HCT116 (cell line): ENCODE measurements at regions not wholly inside any gene's neighbourhood (a gene's known extent, or its start where the extent isn't known, plus 50 kb on each side); places are given as distances from the start of the nearest gene placed in this dataset.

Source experiments
- EZH2 ChIP-seq: fragments of 200-600 bp; sonication (generic); IDR thresholded peaks from 2 replicates; pipeline ENCODE4 v1.6.1; 2017; ENCODE audit warnings: antibody characterized with exemption, mixed run types
- POLR2A ChIP-seq: IDR thresholded peaks from 2 replicates; pipeline ENCODE4 v1.7.0; 2011; ENCODE audit warnings: borderline replicate concordance; ENCODE audit not compliant: insufficient read depth, insufficient read length; ENCODE audit errors: extremely low read depth
- POLR2AphosphoS5 ChIP-seq: IDR thresholded peaks from 2 replicates; pipeline ENCODE4 v1.6.1; 2011; ENCODE audit warnings: mild to moderate bottlenecking, low read depth, low read length, moderate library complexity
- RAD21 ChIP-seq: IDR thresholded peaks from 2 replicates; pipeline ENCODE4 v1.6.1; 2012; ENCODE audit warnings: low read depth, mild to moderate bottlenecking
- TF ChIP-seq, protein P1 (sequence below), 3 experiments: fragments of 200-600 bp in 1 of 3; sonication (generic) in 1 of 3; IDR thresholded peaks in 2 of 3; conservative IDR thresholded peaks in 1 of 3; 2 replicates each; pipeline ENCODE4 v1.5.1; 2012 to 2017; ENCODE audit warnings: low read depth in 2 of 3, low read length in 2 of 3, antibody characterized with exemption in 1 of 3, borderline replicate concordance in 1 of 3, control low read depth in 1 of 3, mild to moderate bottlenecking in 1 of 3, mixed read lengths in 1 of 3, mixed run types in 1 of 3, moderate library complexity in 1 of 3; ENCODE audit not compliant: insufficient read depth in 1 of 3
- TF ChIP-seq, protein P2 (sequence below): IDR thresholded peaks from 2 replicates; pipeline ENCODE4 v1.6.1; 2012; ENCODE audit warnings: low read depth

DNA sequence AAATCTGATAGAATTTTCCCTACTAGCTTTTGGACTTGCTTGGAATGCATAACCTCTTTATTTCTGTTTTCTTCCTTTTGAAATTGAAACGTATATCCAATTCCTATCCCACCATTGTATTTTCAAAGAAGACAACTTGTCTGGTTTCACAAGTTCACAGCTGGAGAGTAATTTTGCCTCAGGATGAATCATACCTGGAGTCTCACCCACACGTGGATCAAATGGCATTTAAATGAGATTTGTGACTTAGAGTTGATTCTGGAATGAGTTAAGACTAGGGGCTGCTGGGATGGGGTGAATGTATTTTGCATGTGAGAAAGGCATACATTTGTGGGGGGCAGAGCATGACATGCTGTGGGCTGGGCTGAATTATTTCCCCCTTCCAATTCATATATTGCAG lies 516.5 kb upstream of the MGAT4C start:
- TF ChIP-seq, protein P1, sequence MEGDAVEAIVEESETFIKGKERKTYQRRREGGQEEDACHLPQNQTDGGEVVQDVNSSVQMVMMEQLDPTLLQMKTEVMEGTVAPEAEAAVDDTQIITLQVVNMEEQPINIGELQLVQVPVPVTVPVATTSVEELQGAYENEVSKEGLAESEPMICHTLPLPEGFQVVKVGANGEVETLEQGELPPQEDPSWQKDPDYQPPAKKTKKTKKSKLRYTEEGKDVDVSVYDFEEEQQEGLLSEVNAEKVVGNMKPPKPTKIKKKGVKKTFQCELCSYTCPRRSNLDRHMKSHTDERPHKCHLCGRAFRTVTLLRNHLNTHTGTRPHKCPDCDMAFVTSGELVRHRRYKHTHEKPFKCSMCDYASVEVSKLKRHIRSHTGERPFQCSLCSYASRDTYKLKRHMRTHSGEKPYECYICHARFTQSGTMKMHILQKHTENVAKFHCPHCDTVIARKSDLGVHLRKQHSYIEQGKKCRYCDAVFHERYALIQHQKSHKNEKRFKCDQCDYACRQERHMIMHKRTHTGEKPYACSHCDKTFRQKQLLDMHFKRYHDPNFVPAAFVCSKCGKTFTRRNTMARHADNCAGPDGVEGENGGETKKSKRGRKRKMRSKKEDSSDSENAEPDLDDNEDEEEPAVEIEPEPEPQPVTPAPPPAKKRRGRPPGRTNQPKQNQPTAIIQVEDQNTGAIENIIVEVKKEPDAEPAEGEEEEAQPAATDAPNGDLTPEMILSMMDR (IDR thresholded peaks at IDR 0.05 in 2 of 3, conservative IDR thresholded peaks at IDR 0.05 in 1 of 3; ENCODE audit: borderline replicate concordance in 1 of 3, insufficient read depth in 1 of 3, low read depth in 2 of 3, low read length in 2 of 3), result no peak
- TF ChIP-seq RAD21 (no peak), POLR2A (no peak), POLR2AphosphoS5 (no peak), EZH2 (no peak)
- TF ChIP-seq, protein P2, sequence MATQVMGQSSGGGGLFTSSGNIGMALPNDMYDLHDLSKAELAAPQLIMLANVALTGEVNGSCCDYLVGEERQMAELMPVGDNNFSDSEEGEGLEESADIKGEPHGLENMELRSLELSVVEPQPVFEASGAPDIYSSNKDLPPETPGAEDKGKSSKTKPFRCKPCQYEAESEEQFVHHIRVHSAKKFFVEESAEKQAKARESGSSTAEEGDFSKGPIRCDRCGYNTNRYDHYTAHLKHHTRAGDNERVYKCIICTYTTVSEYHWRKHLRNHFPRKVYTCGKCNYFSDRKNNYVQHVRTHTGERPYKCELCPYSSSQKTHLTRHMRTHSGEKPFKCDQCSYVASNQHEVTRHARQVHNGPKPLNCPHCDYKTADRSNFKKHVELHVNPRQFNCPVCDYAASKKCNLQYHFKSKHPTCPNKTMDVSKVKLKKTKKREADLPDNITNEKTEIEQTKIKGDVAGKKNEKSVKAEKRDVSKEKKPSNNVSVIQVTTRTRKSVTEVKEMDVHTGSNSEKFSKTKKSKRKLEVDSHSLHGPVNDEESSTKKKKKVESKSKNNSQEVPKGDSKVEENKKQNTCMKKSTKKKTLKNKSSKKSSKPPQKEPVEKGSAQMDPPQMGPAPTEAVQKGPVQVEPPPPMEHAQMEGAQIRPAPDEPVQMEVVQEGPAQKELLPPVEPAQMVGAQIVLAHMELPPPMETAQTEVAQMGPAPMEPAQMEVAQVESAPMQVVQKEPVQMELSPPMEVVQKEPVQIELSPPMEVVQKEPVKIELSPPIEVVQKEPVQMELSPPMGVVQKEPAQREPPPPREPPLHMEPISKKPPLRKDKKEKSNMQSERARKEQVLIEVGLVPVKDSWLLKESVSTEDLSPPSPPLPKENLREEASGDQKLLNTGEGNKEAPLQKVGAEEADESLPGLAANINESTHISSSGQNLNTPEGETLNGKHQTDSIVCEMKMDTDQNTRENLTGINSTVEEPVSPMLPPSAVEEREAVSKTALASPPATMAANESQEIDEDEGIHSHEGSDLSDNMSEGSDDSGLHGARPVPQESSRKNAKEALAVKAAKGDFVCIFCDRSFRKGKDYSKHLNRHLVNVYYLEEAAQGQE, result no peak
